Tibial nerve (tissue), 4 donors: ENCODE measurements at regions not wholly inside any gene's neighbourhood (a gene's known extent, or its start where the extent isn't known, plus 50 kb on each side); places are given as distances from the start of the nearest gene placed in this dataset.

Experiments used
- DNase-seq, 2 donors: peaks; one replicate each; pipeline ENCODE4 v3.0.0-alpha.2; 2019; ENCODE audit warnings: low spot score in 2 of 2
- H3K27ac ChIP-seq, 4 donors: fragments of 200-600 bp; sonication (generic) in 3 of 4; one replicate each; pipeline ENCODE4 v1.5.1; 2017 to 2019; ENCODE audit warnings: mild to moderate bottlenecking in 1 of 4
- H3K27me3 ChIP-seq, 2 donors: fragments of 200-600 bp; sonication (generic) in 1 of 2; one replicate each; pipeline versions ENCODE4 v1.5.1 to v1.6.0; 2017 to 2019
- H3K36me3 ChIP-seq, 3 donors: fragments of 200-600 bp; sonication (generic); one replicate each; pipeline ENCODE4 v1.5.1; 2018 to 2019
- H3K4me1 ChIP-seq, 4 donors: fragments of 200-600 bp; sonication (generic) in 3 of 4; one replicate each; pipeline ENCODE4 v1.5.1; 2017 to 2019
- H3K4me3 ChIP-seq, 4 donors: fragments of 200-600 bp; sonication (generic) in 3 of 4; one replicate each; pipeline ENCODE4 v1.5.1; 2017 to 2019; ENCODE audit warnings: mild to moderate bottlenecking in 1 of 4, moderate library complexity in 1 of 4
- H3K9me3 ChIP-seq, 4 donors: fragments of 200-600 bp; sonication (generic) in 3 of 4; one replicate each; pipeline ENCODE4 v1.5.1; 2017 to 2019
- CTCF ChIP-seq, 5 experiments: fragments of 200-600 bp in 3 of 5; fragments of 450-650 bp in 2 of 5; sonication (generic) in 3 of 5; IDR thresholded peaks; one replicate each; pipeline ENCODE4 v1.5.1; 2016 to 2019; ENCODE audit warnings: antibody characterized with exemption in 5 of 5, mild to moderate bottlenecking in 3 of 5, moderate library complexity in 2 of 5
- EP300 ChIP-seq, 2 donors: sonication (generic); formaldehyde crosslinking; IDR thresholded peaks; one replicate each; pipeline ENCODE4 v1.6.1; 2017; ENCODE audit warnings: antibody characterized with exemption in 2 of 2, mild to moderate bottlenecking in 1 of 2
- POLR2A ChIP-seq, 2 donors: fragments of 450-650 bp; IDR thresholded peaks; one replicate each; pipeline ENCODE4 v1.6.1; 2017; ENCODE audit warnings: antibody characterized with exemption in 2 of 2, mild to moderate bottlenecking in 2 of 2, moderate library complexity in 2 of 2
- WGBS, 2 donors: methylation state at CpG; one replicate each; pipeline ENCODE4 v1.1.5; 2018; 5-methylcytosine and 5-hydroxymethylcytosine counted together

GRCh38 chr9:134986957-134987356, 69.2 kb upstream of the FCN1 start:
- no peaks in the 10 kb centered on the region for H3K36me3 ChIP-seq
- no peaks in the 10 kb centered on the region for H3K27me3 ChIP-seq
- 95 to 100% methylated on average over 1 of the region's 1 CpG for WGBS, 2 donors
- H3K4me1 ChIP-seq, result no peaks in the 10 kb centered on the region
- no peak overlapping the region for H3K4me3 ChIP-seq
- peaks cover 0 to 26% (median 0%) of the 10 kb centered on the region in 4 donors for H3K9me3 ChIP-seq
- no peak for DNase-seq
- TF ChIP-seq EP300 (IDR thresholded peaks at IDR 0.05) (no peak), CTCF (IDR thresholded peaks at IDR 0.05) (no peak), POLR2A (IDR thresholded peaks at IDR 0.05) (no peak)
- H3K27ac ChIP-seq, result no peak overlapping the region

- no peaks in the 10 kb centered on the region for H3K4me1 ChIP-seq
- no peak for DNase-seq
- no peaks in the 10 kb centered on the region for H3K27me3 ChIP-seq
- no peak for TF ChIP-seq POLR2A (IDR thresholded peaks at IDR 0.05)
- TF ChIP-seq EP300 (IDR thresholded peaks at IDR 0.05), result no peak
- no peak for TF ChIP-seq CTCF (IDR thresholded peaks at IDR 0.05)
- H3K9me3 ChIP-seq, result peaks cover 0 to 26% (median 0%) of the 10 kb centered on the region in 4 donors
- H3K4me3 ChIP-seq, result no peak overlapping the region
- H3K36me3 ChIP-seq, result no peaks in the 10 kb centered on the region
- no peak overlapping the region for H3K27ac ChIP-seq
- 90 to 91% methylated on average over 6 of the region's 6 CpGs for WGBS, 2 donors
Measured at GRCh38 chr9:134987376-134987775, 69.7 kb upstream of the FCN1 start.

DNA sequence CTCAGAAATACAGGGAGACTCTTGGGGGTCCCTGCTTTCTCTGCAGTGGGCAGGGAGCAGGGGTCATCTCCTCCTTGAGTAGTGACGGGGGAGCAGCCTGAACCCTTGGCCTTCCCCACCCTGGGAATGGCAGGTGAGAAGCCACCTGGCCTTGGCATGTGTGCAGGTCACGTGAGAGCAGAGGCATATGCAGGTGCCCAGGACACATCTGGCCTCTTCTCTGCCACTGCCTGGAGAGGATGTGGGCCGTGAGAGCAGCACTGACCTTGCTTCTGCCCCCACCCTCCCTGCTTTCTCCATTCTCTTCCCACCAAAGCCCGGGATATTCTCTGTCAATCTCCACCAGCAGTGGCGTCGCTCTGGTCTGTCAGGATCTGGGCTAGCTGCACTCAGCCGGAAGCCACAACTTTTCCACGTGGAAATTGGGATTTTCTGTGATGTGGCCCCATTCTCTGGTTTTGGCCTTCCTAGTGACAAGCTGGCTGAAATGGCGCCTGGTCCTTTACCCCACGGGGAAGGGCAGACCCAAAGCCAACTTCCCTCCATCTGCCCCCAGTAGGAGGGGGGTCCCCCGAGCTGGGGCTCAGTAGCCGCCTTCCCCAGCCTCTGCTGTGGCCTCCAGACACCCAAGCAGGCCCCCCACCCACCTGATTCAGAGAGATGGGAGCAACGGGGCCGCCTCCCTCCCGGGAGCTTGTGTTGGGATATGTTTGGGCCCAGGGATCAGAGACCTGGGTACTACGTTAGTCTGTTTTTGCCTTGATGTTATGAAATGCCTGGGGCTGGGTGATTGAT, 70.4 kb upstream of the FCN1 start:
- Histone ChIP-seq H3K27me3 (no peaks in the 10 kb centered on the region), H3K4me3 (no peak overlapping the region), H3K9me3 (peaks cover 0 to 26% (median 0%) of the 10 kb centered on the region in 4 donors), H3K27ac (no peak overlapping the region), H3K36me3 (no peaks in the 10 kb centered on the region), H3K4me1 (peaks cover 0 to 5% (median 0%) of the 10 kb centered on the region in 4 donors)
- no peak for TF ChIP-seq EP300 (IDR thresholded peaks at IDR 0.05)
- no peak for TF ChIP-seq CTCF (IDR thresholded peaks at IDR 0.05)
- no peak for TF ChIP-seq POLR2A (IDR thresholded peaks at IDR 0.05)
- 80% methylated on average over 13 to 16 of the region's 16 CpGs for WGBS, 2 donors
- DNase-seq, result no peak

GRCh38 chr9:134988706-134989105, 71.0 kb upstream of the FCN1 start:
- Histone ChIP-seq H3K27ac (no peak overlapping the region), H3K9me3 (peaks cover 0 to 26% (median 0%) of the 10 kb centered on the region in 4 donors), H3K4me1 (peaks cover 0 to 11% (median 0%) of the 10 kb centered on the region in 4 donors), H3K27me3 (no peaks in the 10 kb centered on the region), H3K36me3 (no peaks in the 10 kb centered on the region), H3K4me3 (no peak overlapping the region)
- DNase-seq, result no peak
- WGBS, 2 donors, result 76 to 81% methylated on average over 9 to 12 of the region's 12 CpGs
- TF ChIP-seq POLR2A (IDR thresholded peaks at IDR 0.05) (no peak), CTCF (IDR thresholded peaks at IDR 0.05) (no peak), EP300 (IDR thresholded peaks at IDR 0.05) (no peak)

GRCh38 chr9:134989206-134990065, 71.7 kb upstream of the FCN1 start:
- H3K4me3 ChIP-seq, result no peak overlapping the region
- 79 to 86% methylated on average over 20 to 23 of the region's 23 CpGs for WGBS, 2 donors
- DNase-seq, result no peak
- H3K9me3 ChIP-seq, result peaks cover 0 to 24% (median 0%) of the 10 kb centered on the region in 4 donors
- H3K4me1 ChIP-seq, result peaks cover 0 to 11% (median 0%) of the 10 kb centered on the region in 4 donors
- no peaks in the 10 kb centered on the region for H3K27me3 ChIP-seq
- no peak overlapping the region for H3K27ac ChIP-seq
- no peaks in the 10 kb centered on the region for H3K36me3 ChIP-seq
- TF ChIP-seq EP300 (IDR thresholded peaks at IDR 0.05) (no peak), POLR2A (IDR thresholded peaks at IDR 0.05) (no peak), CTCF (IDR thresholded peaks at IDR 0.05) (no peak)
